Endothelial cell of umbilical vein (primary cell): ENCODE measurements at regions not wholly inside any gene's neighbourhood (a gene's known extent, or its start where the extent isn't known, plus 50 kb on each side); places are given as distances from the start of the nearest gene placed in this dataset.

Experiments used
- BruUV-seq: library from RNA; stranded (reverse); fragments of 400-500 nt; replicated peaks from 2 replicates; lab custom pipeline; 2021; lab: Mats Ljungman, UMichigan
- CTCF ChIA-PET: fragments of 300-600, 350-600 bp; sonication (Branson Sonifier 250); formaldehyde crosslinking; loops from one replicate; lab custom pipeline; 2021; ENCODE audit warnings: antibody characterized with exemption, inconsistent platforms; lab: Charles Lee
- POLR2A ChIA-PET: fragments of 300-600, 350-600 bp; sonication (Branson Sonifier 250); formaldehyde crosslinking; loops from one replicate; lab custom pipeline; 2021; ENCODE audit warnings: antibody characterized with exemption, inconsistent platforms; lab: Charles Lee
- DNase-seq: peaks from one replicate; pipeline ENCODE4 v3.0.0-alpha.2; 2011; ENCODE audit warnings: low read depth, low spot score
- FAIRE-seq: peaks from 2 replicates; lab custom pipeline; 2011; peaks lifted over from hg19 to GRCh38; lab: Jason Lieb, UNC
- H2AFZ ChIP-seq: 2 replicates; pipeline ENCODE4 v1.6.0; 2012; ENCODE audit warnings: low read depth, low read length, control low read depth, inconsistent platforms
- H3K27ac ChIP-seq: 2 replicates; pipeline ENCODE4 v1.5.1; 2011; ENCODE audit warnings: low read depth, mild to moderate bottlenecking, control low read depth, low read length, moderate library complexity; ENCODE audit not compliant: insufficient read depth
- H3K27me3 ChIP-seq, 2 experiments: 2 replicates each; pipeline versions ENCODE4 v1.6.0 to v1.6.1; 2011; ENCODE audit warnings: low read length in 2 of 2, mixed read lengths in 1 of 2; ENCODE audit not compliant: control insufficient read depth in 2 of 2, insufficient read depth in 2 of 2
- H3K36me3 ChIP-seq, 2 experiments: 2 replicates in 1 of 2; 3 replicates in 1 of 2; pipeline ENCODE4 v1.5.1; 2011; ENCODE audit warnings: low read length in 2 of 2, mild to moderate bottlenecking in 1 of 2, moderate library complexity in 1 of 2; ENCODE audit not compliant: control insufficient read depth in 2 of 2, insufficient read depth in 2 of 2; ENCODE audit errors: extremely low read depth in 1 of 2
- H3K4me1 ChIP-seq: 3 replicates; pipeline ENCODE4 v1.5.1; 2011; ENCODE audit warnings: mild to moderate bottlenecking, low read length; ENCODE audit not compliant: control insufficient read depth, insufficient read depth; ENCODE audit errors: extremely low read depth
- H3K4me2 ChIP-seq: 2 replicates; pipeline ENCODE4 v1.6.1; 2011; ENCODE audit warnings: low read length, control low read depth, mixed read lengths; ENCODE audit not compliant: insufficient read depth
- H3K4me3 ChIP-seq, 3 experiments: fragments of 200-600 bp in 1 of 3; sonication (generic), shearing (Covaris generic) in 1 of 3; replicated peaks in 1 of 3; 2 replicates each; pipeline ENCODE4 v1.5.1; 2011 to 2016; ENCODE audit warnings: control low read depth in 3 of 3, low read length in 3 of 3, mild to moderate bottlenecking in 2 of 3, inconsistent platforms in 1 of 3, low read depth in 1 of 3, moderate library complexity in 1 of 3; ENCODE audit not compliant: insufficient read depth in 1 of 3
- H3K79me2 ChIP-seq: 2 replicates; pipeline ENCODE4 v1.6.0; 2012; ENCODE audit warnings: low read length, inconsistent platforms; ENCODE audit not compliant: control insufficient read depth, insufficient read depth
- H3K9ac ChIP-seq: replicated peaks from 2 replicates; pipeline ENCODE3; 2011; ENCODE audit warnings: low read length, control low read depth; ENCODE audit not compliant: insufficient read depth; ENCODE audit errors: extremely low read depth
- H3K9me1 ChIP-seq: replicated peaks from 3 replicates; pipeline ENCODE4 v1.6.0; 2011; ENCODE audit warnings: mild to moderate bottlenecking, low read length; ENCODE audit not compliant: control insufficient read depth, insufficient read depth; ENCODE audit errors: extremely low read depth
- H3K9me3 ChIP-seq: replicated peaks from 2 replicates; pipeline ENCODE4 v1.5.1; 2012; ENCODE audit warnings: low read length, inconsistent platforms; ENCODE audit not compliant: control insufficient read depth, insufficient read depth
- H4K20me1 ChIP-seq: replicated peaks from 2 replicates; pipeline ENCODE3; 2011; ENCODE audit warnings: mild to moderate bottlenecking, low read length; ENCODE audit not compliant: control insufficient read depth, insufficient read depth; ENCODE audit errors: extremely low read depth
- CTCF ChIP-seq, 2 donors: IDR thresholded peaks; 1 replicate in 1 of 2; 2 replicates in 1 of 2; pipeline ENCODE4 v1.5.1; 2011; ENCODE audit warnings: low read length in 2 of 2, mild to moderate bottlenecking in 2 of 2, moderate library complexity in 2 of 2, control low read depth in 1 of 2, inconsistent platforms in 1 of 2, low read depth in 1 of 2; ENCODE audit not compliant: insufficient read depth in 1 of 2; ENCODE audit errors: extremely low read depth in 1 of 2
- EZH2 ChIP-seq: IDR thresholded peaks from 2 replicates; pipeline ENCODE4 v1.6.1; 2012; ENCODE audit warnings: borderline replicate concordance, low read depth, mild to moderate bottlenecking, moderate library complexity, low read length, inconsistent platforms; ENCODE audit not compliant: severe bottlenecking
- FOS ChIP-seq: IDR thresholded peaks from 2 replicates; pipeline ENCODE4 v1.6.1; 2011; ENCODE audit warnings: mild to moderate bottlenecking, low read length, moderate library complexity, borderline replicate concordance; ENCODE audit not compliant: insufficient read depth
- GATA2 ChIP-seq: IDR thresholded peaks from 2 replicates; pipeline ENCODE4 v1.7.0; 2011; ENCODE audit warnings: low read depth, mild to moderate bottlenecking, moderate library complexity, mixed read lengths, low read length; ENCODE audit not compliant: insufficient read length, insufficient read depth
- JUN ChIP-seq: IDR thresholded peaks from 2 replicates; pipeline ENCODE4 v1.6.1; 2011; ENCODE audit warnings: borderline replicate concordance, low read depth; ENCODE audit not compliant: insufficient read length, insufficient read depth
- MYC ChIP-seq: IDR thresholded peaks from one replicate; pipeline ENCODE4 v1.6.1; 2011; ENCODE audit warnings: mild to moderate bottlenecking, low read depth, low read length
- POLR2A ChIP-seq: IDR thresholded peaks from 2 replicates; pipeline ENCODE4 v1.6.1; 2012; ENCODE audit warnings: low read depth, mild to moderate bottlenecking, control low read depth, low read length
- POLR2AphosphoS5 ChIP-seq: IDR thresholded peaks from 2 replicates; pipeline ENCODE4 v1.6.1; 2012; ENCODE audit warnings: low read depth, mild to moderate bottlenecking, control low read depth, low read length, moderate library complexity; ENCODE audit not compliant: insufficient read depth
- dilution Hi-C: fragments of 300-500 bp; cut with MboI; formaldehyde crosslinking; loops from one replicate; pipeline ENCODE4 v1.15.0; 2019; ENCODE audit warnings: low sequenced_read_pairs; ENCODE audit not compliant: extremely low pct_ligation_motif_present
- intact Hi-C: fragments of 100-400 bp; cut with micrococcal nuclease; formaldehyde crosslinking; loops from one replicate; pipeline ENCODE4 v1.10.0; 2022
- TF ChIP-seq, protein P1 (sequence below): IDR thresholded peaks from 2 replicates; pipeline ENCODE4 v1.6.1; 2011; ENCODE audit not compliant: insufficient read depth, insufficient read length

DNA sequence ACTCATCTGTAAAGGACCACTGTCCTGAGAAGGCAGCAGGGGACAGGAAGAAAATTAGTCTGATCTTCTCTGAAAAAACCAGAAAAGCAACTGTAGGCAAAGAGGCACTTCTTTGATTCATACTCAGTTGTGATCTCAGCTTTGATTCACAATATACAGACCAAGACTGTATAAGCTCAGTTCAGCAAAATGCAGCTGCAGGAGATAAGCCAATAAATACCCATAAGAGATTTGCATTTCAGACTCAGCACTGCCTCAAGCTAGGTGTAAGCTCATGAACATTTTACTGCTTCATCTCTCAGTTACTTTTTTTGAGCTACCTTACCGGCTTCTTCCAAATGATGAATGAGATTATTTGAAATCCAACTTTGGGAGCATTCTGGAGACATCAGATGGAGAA lies 64.2 kb upstream of the LYZL1 start:
- no peaks in the 10 kb centered on the region for H3K4me1 ChIP-seq
- H2AFZ ChIP-seq, result no peak overlapping the region
- no peak overlapping the region for H3K4me3 ChIP-seq
- ChIA-PET CTCF (interaction anchor here (1.1 to 1.5 kb wide), 3 partner anchors 10 to 25 kb away, joined by 3 to 4 read pairs (median 3); no protein-coding TSS in a partner anchor), POLR2A (no interaction called here)
- H3K27me3 ChIP-seq, result peaks cover 0 to 15% of the 10 kb centered on the region in 2 experiments
- TF ChIP-seq CTCF (IDR thresholded peaks at IDR 0.05; ENCODE audit: extremely low read depth in 1 of 2, insufficient read depth in 1 of 2, low read depth in 1 of 2, low read length in 2 of 2), result no peak
- TF ChIP-seq JUN, result no peak
- no peak overlapping the region for H3K4me2 ChIP-seq
- H3K9me1 ChIP-seq, result no peaks in the 10 kb centered on the region
- intact Hi-C loops, result no loop called here
- no peak overlapping the region for H3K9ac ChIP-seq
- FAIRE-seq (no peak), DNase-seq (no peak)
- H3K27ac ChIP-seq, result no peak overlapping the region
- no peaks in the 10 kb centered on the region for H4K20me1 ChIP-seq
- no peaks in the 10 kb centered on the region for H3K36me3 ChIP-seq
- dilution Hi-C loops, result no loop called here
- no peaks in the 10 kb centered on the region for H3K79me2 ChIP-seq
- BruUV-seq, result no TSS peak
- H3K9me3 ChIP-seq, result no peaks in the 10 kb centered on the region

GRCh38 chr10:29227201-29227600 lies 61.7 kb upstream of the LYZL1 start:
- Histone ChIP-seq H3K4me3 (no peak overlapping the region), H3K27me3 (peaks cover 2 to 16% of the 10 kb centered on the region in 2 experiments), H3K9me3 (no peaks in the 10 kb centered on the region), H3K4me1 (no peaks in the 10 kb centered on the region), H3K27ac (no peak overlapping the region), H2AFZ (no peak overlapping the region), H3K9ac (no peak overlapping the region), H3K9me1 (no peaks in the 10 kb centered on the region), H3K4me2 (no peak overlapping the region), H3K36me3 (no peaks in the 10 kb centered on the region), H4K20me1 (no peaks in the 10 kb centered on the region), H3K79me2 (no peaks in the 10 kb centered on the region)
- CTCF ChIA-PET, result no interaction called here
- BruUV-seq, result no TSS peak
- FAIRE-seq (no peak), DNase-seq (no peak)
- intact Hi-C loops, result no loop called here
- POLR2A ChIA-PET, result no interaction called here
- dilution Hi-C loops, result no loop called here
- TF ChIP-seq JUN (no peak), GATA2 (no peak), FOS (no peak), POLR2AphosphoS5 (no peak), CTCF (IDR thresholded peaks at IDR 0.05; ENCODE audit: extremely low read depth in 1 of 2, insufficient read depth in 1 of 2, low read depth in 1 of 2, low read length in 2 of 2) (no peak), EZH2 (no peak), POLR2A (no peak), MYC (no peak)
- TF ChIP-seq, protein P1, sequence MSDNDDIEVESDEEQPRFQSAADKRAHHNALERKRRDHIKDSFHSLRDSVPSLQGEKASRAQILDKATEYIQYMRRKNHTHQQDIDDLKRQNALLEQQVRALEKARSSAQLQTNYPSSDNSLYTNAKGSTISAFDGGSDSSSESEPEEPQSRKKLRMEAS, result no peak
